ENCODE measurements at regions not wholly inside any gene's neighbourhood (a gene's known extent, or its start where the extent isn't known, plus 50 kb on each side); places are given as distances from the start of the nearest gene placed in this dataset.
A peak's percentile ranks its signal among the peaks of the same experiment; 100 is the strongest.

DNA sequence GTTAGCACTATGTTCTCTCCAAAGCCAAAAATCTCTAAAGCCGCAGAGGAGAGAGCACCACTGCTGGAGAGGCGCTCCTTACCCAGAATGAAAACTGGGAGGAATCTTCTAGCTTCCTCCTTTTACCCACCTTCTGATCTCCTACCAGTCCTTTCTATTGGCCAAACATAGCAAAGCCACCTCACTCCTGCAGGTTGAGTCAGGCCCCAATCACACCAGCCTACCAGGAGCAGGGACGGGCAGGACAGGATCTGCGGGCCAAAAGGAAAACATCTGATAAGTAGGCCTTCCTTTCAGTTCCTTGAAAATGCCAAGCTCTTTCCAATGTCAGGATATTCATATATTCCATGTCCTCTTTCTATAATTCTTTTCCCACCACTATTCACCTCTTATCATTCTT, 197.7 kb upstream of the CNOT2 start:
- no peak overlapping the region for H3K4me3 ChIP-seq (replicated peaks in 1 of 2; ENCODE audit: low read depth in 2 of 2, low read length in 2 of 2)
- TF ChIP-seq, protein P1, sequence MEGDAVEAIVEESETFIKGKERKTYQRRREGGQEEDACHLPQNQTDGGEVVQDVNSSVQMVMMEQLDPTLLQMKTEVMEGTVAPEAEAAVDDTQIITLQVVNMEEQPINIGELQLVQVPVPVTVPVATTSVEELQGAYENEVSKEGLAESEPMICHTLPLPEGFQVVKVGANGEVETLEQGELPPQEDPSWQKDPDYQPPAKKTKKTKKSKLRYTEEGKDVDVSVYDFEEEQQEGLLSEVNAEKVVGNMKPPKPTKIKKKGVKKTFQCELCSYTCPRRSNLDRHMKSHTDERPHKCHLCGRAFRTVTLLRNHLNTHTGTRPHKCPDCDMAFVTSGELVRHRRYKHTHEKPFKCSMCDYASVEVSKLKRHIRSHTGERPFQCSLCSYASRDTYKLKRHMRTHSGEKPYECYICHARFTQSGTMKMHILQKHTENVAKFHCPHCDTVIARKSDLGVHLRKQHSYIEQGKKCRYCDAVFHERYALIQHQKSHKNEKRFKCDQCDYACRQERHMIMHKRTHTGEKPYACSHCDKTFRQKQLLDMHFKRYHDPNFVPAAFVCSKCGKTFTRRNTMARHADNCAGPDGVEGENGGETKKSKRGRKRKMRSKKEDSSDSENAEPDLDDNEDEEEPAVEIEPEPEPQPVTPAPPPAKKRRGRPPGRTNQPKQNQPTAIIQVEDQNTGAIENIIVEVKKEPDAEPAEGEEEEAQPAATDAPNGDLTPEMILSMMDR (IDR thresholded peaks at IDR 0.05; ENCODE audit: low read depth, low read length): no peak
- DNase-seq (ENCODE audit: low read depth in 2 of 2): no peak

GRCh38 chr12:70048521-70049250, 194.5 kb upstream of the CNOT2 start:
- DNase-seq (ENCODE audit: low read depth in 2 of 2): no peak
- H3K4me3 ChIP-seq (replicated peaks in 1 of 2; ENCODE audit: low read depth in 2 of 2, low read length in 2 of 2): no peak overlapping the region
- TF ChIP-seq, protein P1 (IDR thresholded peaks at IDR 0.05; ENCODE audit: low read depth, low read length): no peak

- DNase-seq (ENCODE audit: low read depth in 2 of 2): no peak
- TF ChIP-seq, protein P1 (IDR thresholded peaks at IDR 0.05; ENCODE audit: low read depth, low read length): no peak
- H3K4me3 ChIP-seq (replicated peaks in 1 of 2; ENCODE audit: low read depth in 2 of 2, low read length in 2 of 2): no peak overlapping the region
These were observed 193.5 kb upstream of the CNOT2 start for GRCh38 chr12:70049596-70050360.

- DNase-seq (ENCODE audit: low read depth in 2 of 2): no peak
- TF ChIP-seq, protein P1 (IDR thresholded peaks at IDR 0.05; ENCODE audit: low read depth, low read length): no peak
These were observed 190.8 kb upstream of the CNOT2 start for GRCh38 chr12:70052476-70052875.

DNA sequence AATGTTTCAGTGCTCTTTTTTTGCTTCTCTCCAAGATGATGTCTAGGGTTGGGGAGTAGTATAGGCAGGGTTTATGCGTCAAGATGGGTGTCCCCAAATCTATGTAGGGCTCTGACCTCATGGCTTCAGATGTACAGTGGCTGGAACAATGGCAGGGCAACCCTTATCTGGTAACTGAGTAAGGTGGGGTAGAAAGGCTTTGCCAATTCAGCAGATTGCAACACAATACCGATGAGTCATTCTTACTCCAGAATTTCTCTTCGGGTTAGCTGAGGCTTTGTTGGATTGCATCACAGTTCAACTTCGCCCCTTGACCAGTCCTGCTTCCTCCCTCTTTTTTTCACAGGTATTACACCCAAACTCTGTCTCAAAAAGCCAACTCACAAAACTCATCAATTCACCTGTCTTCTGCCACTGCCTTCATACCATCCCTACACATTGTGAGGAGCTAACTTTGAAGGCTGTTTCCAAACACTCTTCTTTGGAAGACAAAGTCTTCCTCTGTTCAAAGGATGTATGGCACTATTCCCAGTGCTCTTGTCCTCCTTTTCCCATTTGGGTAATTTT, 190.2 kb upstream of the CNOT2 start:
- TF ChIP-seq, protein P1 (IDR thresholded peaks at IDR 0.05; ENCODE audit: low read depth, low read length): no peak
- DNase-seq (ENCODE audit: low read depth in 2 of 2): peak; percentile 92 to 93
- H3K4me3 ChIP-seq (replicated peaks in 1 of 2; ENCODE audit: low read depth in 2 of 2, low read length in 2 of 2): no peak overlapping the region

More at GRCh38 chr12:70052476-70052875, 190.8 kb upstream of the CNOT2 start:
- no peak overlapping the region for H3K4me3 ChIP-seq (replicated peaks in 1 of 2; ENCODE audit: low read depth in 2 of 2, low read length in 2 of 2)

GRCh38 chr12:70059373-70059772, 183.9 kb upstream of the CNOT2 start:
- DNase-seq (ENCODE audit: low read depth in 2 of 2): no peak
- H3K4me3 ChIP-seq (replicated peaks in 1 of 2; ENCODE audit: low read depth in 2 of 2, low read length in 2 of 2): no peak overlapping the region
- TF ChIP-seq, protein P1 (IDR thresholded peaks at IDR 0.05; ENCODE audit: low read depth, low read length): no peak

All from cardiac fibroblast (primary cell).